Mesothelial cell of epicardium (in vitro differentiated cells): ENCODE measurements at regions not wholly inside any gene's neighbourhood (a gene's known extent, or its start where the extent isn't known, plus 50 kb on each side); places are given as distances from the start of the nearest gene placed in this dataset.

Experiments
- DNase-seq, 2 experiments: peaks; one replicate each; pipeline ENCODE4 v3.0.0; 2021; ENCODE audit warnings: low spot score in 2 of 2; ENCODE audit not compliant: unreplicated experiment in 2 of 2
- H3K27ac Mint-ChIP-seq: 2 replicates; pipeline ENCODE4 v1.8.0; 2021; ENCODE audit warnings: mixed read lengths
- H3K27me3 Mint-ChIP-seq: 2 replicates; pipeline ENCODE4 v1.8.0; 2021; ENCODE audit warnings: low read depth, mixed read lengths
- H3K36me3 Mint-ChIP-seq: 2 replicates; pipeline ENCODE4 v1.8.0; 2021; ENCODE audit warnings: mixed read lengths
- H3K4me1 Mint-ChIP-seq: 2 replicates; pipeline ENCODE4 v1.8.0; 2021; ENCODE audit warnings: mixed read lengths
- H3K4me3 Mint-ChIP-seq: 2 replicates; pipeline ENCODE4 v1.8.0; 2021; ENCODE audit warnings: mild to moderate bottlenecking, moderate library complexity, mixed read lengths
- H3K9me3 Mint-ChIP-seq: 2 replicates; pipeline ENCODE4 v1.8.0; 2021; ENCODE audit warnings: mixed read lengths
- CTCF ChIP-seq: fragments of 200-600 bp; sonication (generic); IDR thresholded peaks from one replicate; pipeline ENCODE4 v1.5.0; 2021; ENCODE audit warnings: antibody characterized with exemption; ENCODE audit not compliant: unreplicated experiment

GRCh38 chr13:44874176-44874575, 115.1 kb downstream of the NUFIP1 start:
- Mint-ChIP-seq H3K27me3 (peaks cover 17% of the 10 kb centered on the region), H3K9me3 (peaks cover 6% of the 10 kb centered on the region), H3K4me3 (no peak overlapping the region), H3K4me1 (no peaks in the 10 kb centered on the region), H3K36me3 (no peaks in the 10 kb centered on the region), H3K27ac (no peak overlapping the region)
- DNase-seq: no peak
- TF ChIP-seq CTCF: no peak

GRCh38 chr13:44873461-44873860, 115.8 kb downstream of the NUFIP1 start:
- H3K27ac Mint-ChIP-seq: no peak overlapping the region
- DNase-seq: no peak
- TF ChIP-seq CTCF: no peak
- H3K4me1 Mint-ChIP-seq: no peaks in the 10 kb centered on the region
- peaks cover 6% of the 10 kb centered on the region for H3K9me3 Mint-ChIP-seq
- peaks cover 15% of the 10 kb centered on the region for H3K27me3 Mint-ChIP-seq
- no peak overlapping the region for H3K4me3 Mint-ChIP-seq
- no peaks in the 10 kb centered on the region for H3K36me3 Mint-ChIP-seq

DNA sequence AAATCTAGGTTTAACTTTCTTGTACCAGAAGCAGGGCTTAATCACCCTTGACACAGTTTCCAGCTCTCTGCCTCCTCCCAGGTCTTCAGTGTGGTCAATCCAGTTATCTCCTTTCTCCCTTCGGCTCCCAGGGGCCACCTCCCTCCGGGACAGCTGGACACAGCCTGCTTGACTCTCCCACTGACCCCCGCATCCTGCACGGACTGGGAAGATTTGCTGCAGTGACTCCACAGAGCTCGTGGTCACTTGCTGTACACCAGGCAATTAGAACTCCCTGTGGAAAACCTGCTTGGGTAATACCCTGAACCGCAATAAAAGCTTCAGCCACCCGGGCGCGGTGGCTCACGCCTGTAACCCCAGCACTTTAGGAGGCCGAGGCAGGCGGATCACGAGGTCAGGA, 116.5 kb downstream of the NUFIP1 start:
- no peaks in the 10 kb centered on the region for H3K4me1 Mint-ChIP-seq
- H3K9me3 Mint-ChIP-seq: peaks cover 6% of the 10 kb centered on the region
- no peak for TF ChIP-seq CTCF
- no peak overlapping the region for H3K4me3 Mint-ChIP-seq
- no peak for DNase-seq
- no peaks in the 10 kb centered on the region for H3K36me3 Mint-ChIP-seq
- peaks cover 12% of the 10 kb centered on the region for H3K27me3 Mint-ChIP-seq
- H3K27ac Mint-ChIP-seq: no peak overlapping the region

GRCh38 chr13:44870456-44870929, 118.8 kb downstream of the NUFIP1 start:
- no peak for DNase-seq
- no peak overlapping the region for H3K4me3 Mint-ChIP-seq
- peaks cover 12% of the 10 kb centered on the region for H3K27me3 Mint-ChIP-seq
- H3K4me1 Mint-ChIP-seq: no peaks in the 10 kb centered on the region
- peaks cover 5% of the 10 kb centered on the region for H3K9me3 Mint-ChIP-seq
- H3K27ac Mint-ChIP-seq: no peak overlapping the region
- H3K36me3 Mint-ChIP-seq: no peaks in the 10 kb centered on the region
- TF ChIP-seq CTCF: no peak

DNA sequence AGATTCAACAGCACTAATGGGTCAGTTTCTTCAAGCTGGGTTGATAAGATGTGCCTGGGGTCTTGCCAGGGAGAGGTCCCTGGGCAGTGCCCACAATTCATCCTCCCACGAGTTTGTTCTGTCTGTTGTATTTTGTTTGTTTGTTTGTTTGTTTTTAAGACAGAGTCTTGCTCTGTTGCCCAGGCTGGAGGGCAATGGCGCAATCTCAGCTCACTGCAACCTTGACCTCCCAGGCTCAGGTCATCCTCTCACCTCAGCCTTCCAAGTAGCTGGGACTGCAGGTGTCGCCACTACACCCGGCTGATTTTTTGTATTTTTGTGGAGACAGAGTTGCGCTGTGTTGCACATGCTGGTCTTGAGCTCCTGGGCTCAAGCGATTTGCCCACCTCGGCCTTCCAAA, 120.1 kb downstream of the NUFIP1 start:
- Mint-ChIP-seq H3K27me3 (peaks cover 12% of the 10 kb centered on the region), H3K4me3 (no peak overlapping the region), H3K36me3 (no peaks in the 10 kb centered on the region), H3K4me1 (no peaks in the 10 kb centered on the region), H3K27ac (no peak overlapping the region), H3K9me3 (peaks cover 10% of the 10 kb centered on the region)
- DNase-seq: no peak
- TF ChIP-seq CTCF: no peak

GRCh38 chr13:44868397-44868796, 120.9 kb downstream of the NUFIP1 start:
- Mint-ChIP-seq H3K9me3 (peaks cover 10% of the 10 kb centered on the region), H3K4me1 (no peaks in the 10 kb centered on the region), H3K4me3 (no peak overlapping the region), H3K36me3 (no peaks in the 10 kb centered on the region), H3K27ac (no peak overlapping the region), H3K27me3 (peaks cover 12% of the 10 kb centered on the region)
- TF ChIP-seq CTCF: no peak
- no peak for DNase-seq
